HG02970 (cell line): ENCODE measurements at regions not wholly inside any gene's neighbourhood (a gene's known extent, or its start where the extent isn't known, plus 50 kb on each side); places are given as distances from the start of the nearest gene placed in this dataset.
"Not testable (repeated sequence)": the region's sequence is repeated elsewhere in the genome, so short reads cannot be mapped to it uniquely, and the experiment has no call there.

Experiments used
- ATAC-seq: cut with Tn5 transposase; IDR thresholded peaks from one replicate; pipeline ENCODE4 v1.9.1; 2021; ENCODE audit warnings: mild to moderate bottlenecking, moderate library complexity, moderate number of reproducible peaks; ENCODE audit not compliant: unreplicated experiment, low FRiP score

- not testable (repeated sequence) for ATAC-seq
Observed at GRCh38 chr2:89537862-89538261, 846.4 kb downstream of the RPIA start.

GRCh38 chr2:89544110-89544509, 852.6 kb downstream of the RPIA start:
- ATAC-seq, result not testable (repeated sequence)

GRCh38 chr2:89579154-89579553, 887.7 kb downstream of the RPIA start:
- ATAC-seq, result not testable (repeated sequence)

- not testable (repeated sequence) for ATAC-seq
Observed at GRCh38 chr2:89582816-89583215, 891.3 kb downstream of the RPIA start.

- not testable (repeated sequence) for ATAC-seq
Observed at GRCh38 chr2:89584046-89584445, 892.6 kb downstream of the RPIA start.

GRCh38 chr2:89584868-89585557, 893.5 kb downstream of the RPIA start:
- not testable (repeated sequence) for ATAC-seq

- ATAC-seq, result peak; percentile 100
Observed at GRCh38 chr2:89585558-89585920, 894.1 kb downstream of the RPIA start.

GRCh38 chr2:89599843-89600242, 908.4 kb downstream of the RPIA start:
- not testable (repeated sequence) for ATAC-seq

- not testable (repeated sequence) for ATAC-seq
Observed at GRCh38 chr2:89606514-89606913, 915.0 kb downstream of the RPIA start.

- not testable (repeated sequence) for ATAC-seq
Observed at GRCh38 chr2:89610207-89610926, 918.9 kb downstream of the RPIA start.

- not testable (repeated sequence) for ATAC-seq
Observed at GRCh38 chr2:89610927-89611515, 919.5 kb downstream of the RPIA start.

GRCh38 chr2:89611710-89612109, 920.2 kb downstream of the RPIA start:
- ATAC-seq, result not testable (repeated sequence)

GRCh38 chr2:89649268-89649667, 957.8 kb downstream of the RPIA start:
- not testable (repeated sequence) for ATAC-seq

- not testable (repeated sequence) for ATAC-seq
Observed at GRCh38 chr2:89679254-89679653, 987.8 kb downstream of the RPIA start.
